ENCODE measurements at regions not wholly inside any gene's neighbourhood (a gene's known extent, or its start where the extent isn't known, plus 50 kb on each side); places are given as distances from the start of the nearest gene placed in this dataset.
"Not testable (repeated sequence)": the region's sequence is repeated elsewhere in the genome, so short reads cannot be mapped to it uniquely, and the experiment has no call there.

GRCh38 chr20:64327223-64327549 is 71.6 kb downstream of the PCMTD2 start:
- not testable (repeated sequence) for TF ChIP-seq POLR2A (IDR thresholded peaks at IDR 0.05)
- TF ChIP-seq, protein P1, sequence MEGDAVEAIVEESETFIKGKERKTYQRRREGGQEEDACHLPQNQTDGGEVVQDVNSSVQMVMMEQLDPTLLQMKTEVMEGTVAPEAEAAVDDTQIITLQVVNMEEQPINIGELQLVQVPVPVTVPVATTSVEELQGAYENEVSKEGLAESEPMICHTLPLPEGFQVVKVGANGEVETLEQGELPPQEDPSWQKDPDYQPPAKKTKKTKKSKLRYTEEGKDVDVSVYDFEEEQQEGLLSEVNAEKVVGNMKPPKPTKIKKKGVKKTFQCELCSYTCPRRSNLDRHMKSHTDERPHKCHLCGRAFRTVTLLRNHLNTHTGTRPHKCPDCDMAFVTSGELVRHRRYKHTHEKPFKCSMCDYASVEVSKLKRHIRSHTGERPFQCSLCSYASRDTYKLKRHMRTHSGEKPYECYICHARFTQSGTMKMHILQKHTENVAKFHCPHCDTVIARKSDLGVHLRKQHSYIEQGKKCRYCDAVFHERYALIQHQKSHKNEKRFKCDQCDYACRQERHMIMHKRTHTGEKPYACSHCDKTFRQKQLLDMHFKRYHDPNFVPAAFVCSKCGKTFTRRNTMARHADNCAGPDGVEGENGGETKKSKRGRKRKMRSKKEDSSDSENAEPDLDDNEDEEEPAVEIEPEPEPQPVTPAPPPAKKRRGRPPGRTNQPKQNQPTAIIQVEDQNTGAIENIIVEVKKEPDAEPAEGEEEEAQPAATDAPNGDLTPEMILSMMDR (IDR thresholded peaks at IDR 0.05), result not testable (repeated sequence)

Measured in adrenal gland (tissue), 5 donors.